Brain microvascular endothelial cell (primary cell): ENCODE measurements at regions not wholly inside any gene's neighbourhood (a gene's known extent, or its start where the extent isn't known, plus 50 kb on each side); places are given as distances from the start of the nearest gene placed in this dataset.

Experiments used
- DNase-seq: peaks from one replicate; pipeline ENCODE4 v3.0.0-alpha.2; 2020
- H3K27ac ChIP-seq: fragments of 250-450 bp; sonication (Bioruptor Pico); 2 replicates; pipeline ENCODE4 v1.5.1; 2020; ENCODE audit warnings: mild to moderate bottlenecking, moderate library complexity
- H3K27me3 ChIP-seq: fragments of 250-450 bp; sonication (Bioruptor Pico); replicated peaks from 2 replicates; pipeline ENCODE4 v1.5.1; 2020; ENCODE audit warnings: mild to moderate bottlenecking
- H3K36me3 ChIP-seq: fragments of 250-450 bp; sonication (Bioruptor Pico); replicated peaks from 2 replicates; pipeline ENCODE4 v1.5.1; 2020; ENCODE audit warnings: mild to moderate bottlenecking
- H3K4me3 ChIP-seq: 2 replicates; pipeline ENCODE4 v1.5.1; 2011; ENCODE audit warnings: low read depth, mild to moderate bottlenecking, control low read depth, low read length, moderate library complexity
- in situ Hi-C: cut with HindIII; loops from 2 replicates; pipeline ENCODE4 v1.10.0; 2017; ENCODE audit warnings: low sequenced_read_pairs, low pct_ligation_motif_present
- TF ChIP-seq, protein P1 (sequence below): IDR thresholded peaks from 2 replicates; pipeline ENCODE4 v1.5.1; 2011; ENCODE audit warnings: low read depth, mild to moderate bottlenecking, moderate library complexity, low read length, control low read depth, inconsistent platforms; ENCODE audit errors: missing control alignments

DNA sequence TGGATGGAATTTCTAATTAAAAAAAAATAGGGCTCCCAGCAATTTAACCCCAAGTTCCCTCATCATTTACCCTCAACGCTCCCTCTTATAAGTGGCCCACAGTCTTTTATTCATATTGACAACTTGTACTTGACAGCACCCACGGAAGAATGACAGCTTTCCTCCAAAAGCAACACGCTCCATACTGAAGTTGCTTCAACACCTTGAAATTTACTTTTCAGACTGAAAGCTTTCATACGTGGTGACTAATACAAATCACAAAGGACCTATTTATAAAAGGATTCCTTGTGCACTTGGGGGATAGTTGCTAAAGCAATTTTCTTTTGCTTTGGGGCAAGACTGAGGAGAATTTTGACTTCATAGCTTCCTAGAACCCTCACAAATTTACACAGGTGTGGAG, 1629.4 kb upstream of the SEL1L start:
- TF ChIP-seq, protein P1, sequence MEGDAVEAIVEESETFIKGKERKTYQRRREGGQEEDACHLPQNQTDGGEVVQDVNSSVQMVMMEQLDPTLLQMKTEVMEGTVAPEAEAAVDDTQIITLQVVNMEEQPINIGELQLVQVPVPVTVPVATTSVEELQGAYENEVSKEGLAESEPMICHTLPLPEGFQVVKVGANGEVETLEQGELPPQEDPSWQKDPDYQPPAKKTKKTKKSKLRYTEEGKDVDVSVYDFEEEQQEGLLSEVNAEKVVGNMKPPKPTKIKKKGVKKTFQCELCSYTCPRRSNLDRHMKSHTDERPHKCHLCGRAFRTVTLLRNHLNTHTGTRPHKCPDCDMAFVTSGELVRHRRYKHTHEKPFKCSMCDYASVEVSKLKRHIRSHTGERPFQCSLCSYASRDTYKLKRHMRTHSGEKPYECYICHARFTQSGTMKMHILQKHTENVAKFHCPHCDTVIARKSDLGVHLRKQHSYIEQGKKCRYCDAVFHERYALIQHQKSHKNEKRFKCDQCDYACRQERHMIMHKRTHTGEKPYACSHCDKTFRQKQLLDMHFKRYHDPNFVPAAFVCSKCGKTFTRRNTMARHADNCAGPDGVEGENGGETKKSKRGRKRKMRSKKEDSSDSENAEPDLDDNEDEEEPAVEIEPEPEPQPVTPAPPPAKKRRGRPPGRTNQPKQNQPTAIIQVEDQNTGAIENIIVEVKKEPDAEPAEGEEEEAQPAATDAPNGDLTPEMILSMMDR, result no peak
- no peaks in the 10 kb centered on the region for H3K27me3 ChIP-seq
- H3K36me3 ChIP-seq, result no peaks in the 10 kb centered on the region
- H3K27ac ChIP-seq, result no peak overlapping the region
- DNase-seq, result no peak
- in situ Hi-C loops, result no loop called here
- H3K4me3 ChIP-seq, result no peak overlapping the region

DNA sequence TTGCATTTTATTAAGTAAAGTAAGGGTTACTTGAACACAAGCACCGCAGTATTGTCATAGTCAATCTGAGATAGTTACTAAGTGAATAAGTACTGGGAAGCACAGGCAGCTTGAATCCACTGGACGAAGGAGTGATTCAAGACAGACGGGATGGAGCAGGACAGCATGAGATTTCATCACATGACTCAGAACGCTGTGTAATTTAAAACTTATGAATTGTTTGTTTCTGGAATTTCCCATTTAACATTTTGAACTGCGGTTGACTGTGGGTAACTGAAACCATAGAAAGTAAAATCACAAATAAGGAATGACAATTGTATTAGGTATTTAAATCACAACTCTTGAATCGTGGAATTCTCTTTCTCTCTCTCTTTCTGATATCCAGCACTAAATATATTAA, 1630.4 kb upstream of the SEL1L start:
- TF ChIP-seq, protein P1, result no peak
- in situ Hi-C loops, result no loop called here
- Histone ChIP-seq H3K4me3 (no peak overlapping the region), H3K36me3 (no peaks in the 10 kb centered on the region), H3K27me3 (no peaks in the 10 kb centered on the region), H3K27ac (no peak overlapping the region)
- DNase-seq, result peak; percentile 57

DNA sequence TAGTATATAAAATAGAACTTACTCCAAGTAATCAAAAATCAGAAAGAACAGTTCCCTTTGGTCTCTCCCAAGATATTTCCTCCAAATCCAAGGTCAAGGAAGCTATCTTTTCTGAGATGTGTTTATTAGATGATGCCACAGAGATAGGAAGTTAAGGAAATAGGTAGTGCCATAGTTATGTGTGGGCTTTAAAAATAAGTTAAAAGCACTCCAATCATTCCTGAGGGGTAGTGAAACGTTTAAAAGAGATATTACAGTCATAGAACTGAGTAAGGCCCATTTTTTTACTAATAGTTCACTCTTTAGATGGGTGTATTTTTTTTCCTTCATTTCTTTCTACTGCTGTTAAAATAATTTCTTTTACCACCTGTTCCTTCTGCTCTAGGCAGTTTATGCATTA, 1630.9 kb upstream of the SEL1L start:
- in situ Hi-C loops, result no loop called here

DNA sequence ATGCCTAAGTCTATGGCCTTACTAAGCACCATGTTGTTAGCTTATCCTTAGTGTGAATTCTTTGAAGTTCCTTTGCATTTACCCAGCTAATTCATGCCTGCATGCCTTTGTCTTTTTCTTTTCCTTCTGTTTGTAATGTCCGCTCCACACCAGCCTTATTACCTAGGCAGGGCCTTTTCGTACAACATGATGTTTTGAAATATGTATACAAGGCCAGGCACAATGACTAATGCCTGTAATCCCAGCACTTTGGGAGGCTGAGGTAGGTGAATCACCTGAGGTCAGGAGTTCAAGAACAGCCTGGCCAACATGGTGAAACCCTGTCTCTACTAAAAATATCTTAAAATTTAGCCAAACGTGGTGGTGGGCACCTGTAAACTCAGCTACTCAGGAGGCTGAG, 1636.5 kb upstream of the SEL1L start:
- DNase-seq, result no peak
- Histone ChIP-seq H3K4me3 (no peak overlapping the region), H3K36me3 (no peaks in the 10 kb centered on the region), H3K27ac (no peak overlapping the region), H3K27me3 (no peaks in the 10 kb centered on the region)
- TF ChIP-seq, protein P1, result no peak
- in situ Hi-C loops, result no loop called here

More for the DNA sequence above, 1630.9 kb upstream of the SEL1L start:
- Histone ChIP-seq H3K4me3 (no peak overlapping the region), H3K27ac (no peak overlapping the region), H3K27me3 (no peaks in the 10 kb centered on the region), H3K36me3 (no peaks in the 10 kb centered on the region)
- DNase-seq, result no peak
- TF ChIP-seq, protein P1, result no peak

DNA sequence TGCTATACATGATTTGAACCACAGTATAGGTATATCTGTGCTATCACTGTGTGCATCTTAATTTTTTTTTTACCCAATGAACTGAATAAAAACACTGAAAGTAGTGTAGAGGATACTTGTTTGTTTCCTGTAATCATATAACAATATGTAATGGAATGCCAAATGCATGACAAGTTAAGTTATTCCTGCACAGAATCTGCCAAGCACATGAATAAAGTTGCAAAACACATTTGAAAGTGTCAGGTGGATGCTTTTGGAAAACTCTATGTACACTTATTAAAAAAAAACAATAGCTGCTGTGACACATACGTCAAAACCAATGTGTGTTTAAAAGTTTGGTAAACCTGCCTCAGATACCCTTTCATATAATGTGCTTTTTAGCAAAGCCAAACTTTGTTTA, 1638.1 kb upstream of the SEL1L start:
- Histone ChIP-seq H3K27ac (no peak overlapping the region), H3K27me3 (no peaks in the 10 kb centered on the region), H3K4me3 (no peak overlapping the region), H3K36me3 (no peaks in the 10 kb centered on the region)
- in situ Hi-C loops, result no loop called here
- TF ChIP-seq, protein P1, result no peak
- DNase-seq, result no peak

DNA sequence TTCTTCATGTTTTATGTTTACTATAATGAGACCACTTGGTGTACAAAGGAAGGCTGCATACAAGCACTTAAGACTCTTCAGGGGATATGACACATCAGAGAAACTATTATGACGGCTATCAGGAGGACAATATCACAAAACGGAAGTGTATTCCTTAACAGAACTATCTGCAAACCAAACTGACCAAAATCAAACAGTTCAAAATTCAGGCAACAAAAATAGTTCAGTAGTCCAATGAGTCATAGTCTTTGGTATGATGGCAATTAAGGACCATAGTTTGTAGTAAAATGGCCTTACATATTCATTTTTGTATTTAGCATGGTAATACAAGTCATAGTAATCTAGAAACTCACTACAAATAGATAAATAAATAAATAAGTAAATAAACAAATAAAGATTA, 1638.7 kb upstream of the SEL1L start:
- no peaks in the 10 kb centered on the region for H3K36me3 ChIP-seq
- TF ChIP-seq, protein P1, result no peak
- no peak overlapping the region for H3K4me3 ChIP-seq
- in situ Hi-C loops, result no loop called here
- no peaks in the 10 kb centered on the region for H3K27me3 ChIP-seq
- DNase-seq, result peak; percentile 12
- H3K27ac ChIP-seq, result no peak overlapping the region
